Lower lobe of right lung (tissue), 2 donors: ENCODE measurements at regions not wholly inside any gene's neighbourhood (a gene's known extent, or its start where the extent isn't known, plus 50 kb on each side); places are given as distances from the start of the nearest gene placed in this dataset.

Source experiments
- ATAC-seq, 2 donors: fragments of 200-7000 bp; cut with Tn5 transposase; one replicate each; pipeline ENCODE4 v1.9.1; 2020 to 2022; ENCODE audit warnings: mild to moderate bottlenecking in 2 of 2, moderate library complexity in 2 of 2
- DNase-seq: peaks from one replicate; pipeline ENCODE4 v3.0.0-alpha.2; 2020
- H3K27ac ChIP-seq: fragments of 200-600 bp; one replicate; pipeline ENCODE4 v1.8.0; 2022
- H3K27me3 ChIP-seq: fragments of 200-600 bp; one replicate; pipeline ENCODE4 v1.8.0; 2022; ENCODE audit warnings: low read depth
- H3K36me3 ChIP-seq: fragments of 200-600 bp; one replicate; pipeline ENCODE4 v1.8.0; 2022; ENCODE audit warnings: mild to moderate bottlenecking
- H3K4me1 ChIP-seq: fragments of 200-600 bp; one replicate; pipeline ENCODE4 v1.8.0; 2022
- H3K4me3 ChIP-seq: fragments of 200-600 bp; one replicate; pipeline ENCODE4 v1.8.0; 2022; ENCODE audit warnings: mild to moderate bottlenecking
- H3K9me3 ChIP-seq: fragments of 200-600 bp; one replicate; pipeline ENCODE4 v1.8.0; 2022
- intact Hi-C: fragments of 100-400 bp; cut with DNase I; formaldehyde crosslinking; loops from one replicate; pipeline ENCODE4 v1.11.0; 2022
- TF ChIP-seq, protein P1 (sequence below): fragments of 200-600 bp; IDR thresholded peaks from one replicate; pipeline ENCODE4 v1.8.0; 2022; ENCODE audit warnings: antibody characterized with exemption, mild to moderate bottlenecking
- donor health status: DM: no; HTN: yes; CAD: no; lungs with severe emphysema.

DNA sequence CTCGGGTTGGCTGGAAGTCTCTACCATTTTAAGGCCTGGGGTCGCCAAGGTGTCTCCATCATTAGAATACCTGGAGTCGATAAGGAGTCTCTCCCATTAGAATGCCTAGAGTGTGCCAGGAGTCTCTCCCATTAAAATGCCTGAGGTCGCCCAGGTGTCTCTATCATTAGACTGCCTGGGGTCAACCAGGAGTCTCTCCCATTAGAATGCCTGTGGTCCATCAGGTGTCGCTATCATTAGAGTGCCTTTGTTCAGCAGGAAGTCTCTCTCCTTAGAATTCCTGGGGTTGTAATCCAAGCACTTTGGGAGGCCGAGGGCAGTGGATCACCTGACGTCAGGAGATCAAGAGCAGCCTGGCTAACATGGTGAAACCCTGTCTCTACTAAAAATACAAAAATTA is 1533.0 kb downstream of the UQCRFS1 start:
- H3K4me1 ChIP-seq = no peaks in the 10 kb centered on the region
- ATAC-seq (no peak), DNase-seq (no peak)
- H3K4me3 ChIP-seq = no peak overlapping the region
- H3K27ac ChIP-seq = no peak overlapping the region
- no peaks in the 10 kb centered on the region for H3K9me3 ChIP-seq
- TF ChIP-seq, protein P1, sequence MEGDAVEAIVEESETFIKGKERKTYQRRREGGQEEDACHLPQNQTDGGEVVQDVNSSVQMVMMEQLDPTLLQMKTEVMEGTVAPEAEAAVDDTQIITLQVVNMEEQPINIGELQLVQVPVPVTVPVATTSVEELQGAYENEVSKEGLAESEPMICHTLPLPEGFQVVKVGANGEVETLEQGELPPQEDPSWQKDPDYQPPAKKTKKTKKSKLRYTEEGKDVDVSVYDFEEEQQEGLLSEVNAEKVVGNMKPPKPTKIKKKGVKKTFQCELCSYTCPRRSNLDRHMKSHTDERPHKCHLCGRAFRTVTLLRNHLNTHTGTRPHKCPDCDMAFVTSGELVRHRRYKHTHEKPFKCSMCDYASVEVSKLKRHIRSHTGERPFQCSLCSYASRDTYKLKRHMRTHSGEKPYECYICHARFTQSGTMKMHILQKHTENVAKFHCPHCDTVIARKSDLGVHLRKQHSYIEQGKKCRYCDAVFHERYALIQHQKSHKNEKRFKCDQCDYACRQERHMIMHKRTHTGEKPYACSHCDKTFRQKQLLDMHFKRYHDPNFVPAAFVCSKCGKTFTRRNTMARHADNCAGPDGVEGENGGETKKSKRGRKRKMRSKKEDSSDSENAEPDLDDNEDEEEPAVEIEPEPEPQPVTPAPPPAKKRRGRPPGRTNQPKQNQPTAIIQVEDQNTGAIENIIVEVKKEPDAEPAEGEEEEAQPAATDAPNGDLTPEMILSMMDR = no peak
- intact Hi-C loops = no loop called here
- no peaks in the 10 kb centered on the region for H3K36me3 ChIP-seq
- H3K27me3 ChIP-seq = no peaks in the 10 kb centered on the region

DNA sequence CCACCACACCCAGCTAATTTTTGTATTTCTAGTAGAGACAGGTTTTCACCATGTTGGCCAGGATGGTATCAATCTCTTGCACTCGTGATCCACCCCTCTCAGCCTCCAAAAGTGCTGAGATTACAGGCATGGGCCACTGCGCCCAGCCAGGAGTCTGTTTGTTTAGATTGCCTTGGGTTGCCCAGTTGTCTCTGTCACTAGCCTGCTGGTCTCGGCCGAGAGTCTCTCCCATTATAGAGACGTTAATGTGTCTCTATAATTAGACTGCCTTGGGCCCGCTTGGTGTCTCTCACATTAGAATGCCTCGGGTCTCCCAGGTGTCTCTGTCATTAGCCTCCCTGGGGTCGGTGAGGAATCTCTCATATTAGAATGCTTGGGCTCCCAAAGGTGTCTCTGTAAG is 1533.6 kb downstream of the UQCRFS1 start:
- no peak overlapping the region for H3K27ac ChIP-seq
- TF ChIP-seq, protein P1 = no peak
- no peaks in the 10 kb centered on the region for H3K27me3 ChIP-seq
- intact Hi-C loops = no loop called here
- no peaks in the 10 kb centered on the region for H3K9me3 ChIP-seq
- no peak overlapping the region for H3K4me3 ChIP-seq
- ATAC-seq (no peak), DNase-seq (no peak)
- H3K36me3 ChIP-seq = no peaks in the 10 kb centered on the region
- H3K4me1 ChIP-seq = no peaks in the 10 kb centered on the region

DNA sequence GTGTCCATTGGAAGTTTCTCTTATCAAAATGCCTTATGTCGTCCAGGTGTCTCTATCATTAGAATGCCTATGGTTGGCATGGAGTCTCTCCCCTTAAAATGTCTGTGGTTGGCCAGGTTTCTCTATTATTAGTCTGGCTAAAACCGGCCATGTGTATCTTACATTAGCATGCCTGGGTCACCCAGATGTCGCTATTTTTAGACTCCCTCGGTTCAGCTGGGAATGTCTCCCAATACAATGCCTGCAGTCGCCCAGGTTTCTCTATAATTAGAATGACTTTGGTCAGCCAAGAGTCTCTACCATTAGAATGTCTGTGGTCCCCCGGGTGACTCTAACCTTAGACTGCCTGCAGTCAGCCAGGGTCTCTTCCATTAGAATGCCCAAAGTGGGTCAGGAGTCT is 1536.1 kb downstream of the UQCRFS1 start:
- Histone ChIP-seq H3K9me3 (no peaks in the 10 kb centered on the region), H3K4me1 (no peaks in the 10 kb centered on the region), H3K4me3 (no peak overlapping the region), H3K27ac (no peak overlapping the region), H3K27me3 (no peaks in the 10 kb centered on the region), H3K36me3 (no peaks in the 10 kb centered on the region)
- TF ChIP-seq, protein P1 = no peak
- ATAC-seq (no peak), DNase-seq (no peak)
- intact Hi-C loops = no loop called here

DNA sequence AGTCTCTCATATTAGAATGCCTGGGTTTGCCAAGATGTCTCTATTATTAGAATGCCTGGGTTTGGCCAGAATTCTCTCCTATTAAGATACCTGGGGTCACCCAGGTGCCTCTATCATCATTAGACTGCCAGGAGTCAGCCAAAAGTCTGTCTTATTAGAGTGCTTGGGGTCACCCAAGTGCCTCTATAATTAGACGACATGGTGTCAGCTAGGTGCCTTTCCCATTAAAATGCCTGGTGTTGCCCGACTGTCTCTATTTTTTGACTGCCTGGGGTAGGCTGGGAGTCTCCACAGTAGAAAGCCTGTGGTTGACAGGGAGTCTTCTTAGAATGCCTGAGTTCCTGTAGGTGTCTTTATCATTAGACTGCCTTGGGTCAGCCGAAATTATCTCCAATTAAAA is 1536.6 kb downstream of the UQCRFS1 start:
- Histone ChIP-seq H3K27me3 (no peaks in the 10 kb centered on the region), H3K9me3 (no peaks in the 10 kb centered on the region)
- TF ChIP-seq, protein P1 = no peak

DNA sequence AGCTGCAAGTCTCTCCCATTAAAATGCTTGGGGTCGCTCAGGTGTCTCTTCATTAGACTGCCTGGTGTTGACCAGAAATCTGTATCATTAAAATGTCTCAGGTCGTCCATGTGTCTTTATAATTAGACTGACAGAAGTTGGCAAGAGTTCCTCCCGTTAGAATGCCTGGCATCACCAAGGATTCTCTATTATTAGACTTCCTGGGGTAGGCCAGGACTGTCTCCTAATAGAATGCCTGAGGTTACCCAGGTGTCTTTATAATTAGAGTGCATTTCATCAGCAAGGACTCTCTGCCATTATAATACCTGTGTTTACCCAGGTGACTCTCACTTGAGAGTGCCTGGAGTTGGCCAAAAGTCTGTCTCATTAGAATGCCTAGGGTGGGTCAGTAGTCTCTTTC is 1537.2 kb downstream of the UQCRFS1 start:
- H3K9me3 ChIP-seq = no peaks in the 10 kb centered on the region
- DNase-seq = no peak
- H3K4me1 ChIP-seq = no peaks in the 10 kb centered on the region
- TF ChIP-seq, protein P1 = no peak
- intact Hi-C loops = no loop called here
- ATAC-seq = no peak
- no peak overlapping the region for H3K4me3 ChIP-seq
- no peaks in the 10 kb centered on the region for H3K36me3 ChIP-seq
- H3K27ac ChIP-seq = no peak overlapping the region
- no peaks in the 10 kb centered on the region for H3K27me3 ChIP-seq

More for the DNA sequence above, 1536.6 kb downstream of the UQCRFS1 start:
- intact Hi-C loops = no loop called here
- H3K36me3 ChIP-seq = no peaks in the 10 kb centered on the region
- H3K4me1 ChIP-seq = no peaks in the 10 kb centered on the region
- no peak for ATAC-seq
- H3K27ac ChIP-seq = no peak overlapping the region
- no peak overlapping the region for H3K4me3 ChIP-seq
- no peak for DNase-seq

DNA sequence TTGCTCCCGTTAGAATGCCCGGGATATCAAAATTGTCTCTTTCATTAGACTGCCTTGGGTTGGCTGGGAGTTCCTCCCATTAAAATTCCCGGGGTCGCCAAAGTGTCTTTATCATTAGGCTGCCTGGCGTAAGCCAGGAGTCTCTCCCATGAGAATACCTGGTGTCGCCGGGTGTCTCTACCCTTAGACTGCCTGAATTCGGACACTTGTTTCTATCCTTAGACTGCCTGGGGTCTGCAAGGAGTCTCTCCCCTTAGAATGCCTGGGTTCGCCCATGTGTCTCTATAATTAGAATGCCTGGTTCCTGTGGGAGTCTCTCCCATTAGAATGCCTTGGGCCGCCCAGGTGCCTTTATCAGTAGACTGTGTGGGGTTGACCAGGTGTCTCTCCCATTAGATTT is 1538.2 kb downstream of the UQCRFS1 start:
- DNase-seq (no peak), ATAC-seq (no peak)
- Histone ChIP-seq H3K27me3 (no peaks in the 10 kb centered on the region), H3K4me3 (no peak overlapping the region), H3K4me1 (no peaks in the 10 kb centered on the region), H3K36me3 (no peaks in the 10 kb centered on the region), H3K9me3 (no peaks in the 10 kb centered on the region), H3K27ac (no peak overlapping the region)
- TF ChIP-seq, protein P1 = no peak
- intact Hi-C loops = no loop called here
